BLaER1 treated with 17β-estradiol and CSF1 and Interleukin-3, amounts not matched to agents 10 nM and 100 nM (cell line): ENCODE measurements at regions not wholly inside any gene's neighbourhood (a gene's known extent, or its start where the extent isn't known, plus 50 kb on each side); places are given as distances from the start of the nearest gene placed in this dataset.
"Not testable (repeated sequence)": the region's sequence is repeated elsewhere in the genome, so short reads cannot be mapped to it uniquely, and the experiment has no call there.

Source experiments
- H3K27ac ChIP-seq, 11 experiments: shearing (Covaris generic); formaldehyde crosslinking; 2 replicates each; pipeline ENCODE4 v1.8.1; 2022
- H3K27me3 ChIP-seq, 11 experiments: shearing (Covaris generic); formaldehyde crosslinking; 2 replicates each; pipeline ENCODE4 v1.8.1; 2022
- H3K36me3 ChIP-seq, 11 experiments: shearing (Covaris generic); formaldehyde crosslinking; 2 replicates each; pipeline ENCODE4 v1.8.1; 2022
- H3K4me1 ChIP-seq, 10 experiments: shearing (Covaris generic); formaldehyde crosslinking; 2 replicates each; pipeline ENCODE4 v1.8.1; 2022
- H3K4me2 ChIP-seq, 11 experiments: shearing (Covaris generic); formaldehyde crosslinking; 2 replicates each; pipeline ENCODE4 v1.8.1; 2022
- H3K4me3 ChIP-seq, 10 experiments: shearing (Covaris generic); formaldehyde crosslinking; 2 replicates each; pipeline ENCODE4 v1.8.1; 2022
- H3K9ac ChIP-seq, 11 experiments: shearing (Covaris generic); formaldehyde crosslinking; 2 replicates each; pipeline ENCODE4 v1.8.1; 2022
- H3K9me3 ChIP-seq, 11 experiments: shearing (Covaris generic); formaldehyde crosslinking; replicated peaks in 1 of 11; 2 replicates each; pipeline ENCODE4 v1.8.1; 2022
- H4K20me1 ChIP-seq, 11 experiments: shearing (Covaris generic); formaldehyde crosslinking; 2 replicates each; pipeline ENCODE4 v1.8.1; 2022
- Cebpa-rat ChIP-seq, 11 experiments: shearing (Covaris generic); IDR thresholded peaks; 2 replicates each; pipeline ENCODE4 v1.8.1; 2022

DNA sequence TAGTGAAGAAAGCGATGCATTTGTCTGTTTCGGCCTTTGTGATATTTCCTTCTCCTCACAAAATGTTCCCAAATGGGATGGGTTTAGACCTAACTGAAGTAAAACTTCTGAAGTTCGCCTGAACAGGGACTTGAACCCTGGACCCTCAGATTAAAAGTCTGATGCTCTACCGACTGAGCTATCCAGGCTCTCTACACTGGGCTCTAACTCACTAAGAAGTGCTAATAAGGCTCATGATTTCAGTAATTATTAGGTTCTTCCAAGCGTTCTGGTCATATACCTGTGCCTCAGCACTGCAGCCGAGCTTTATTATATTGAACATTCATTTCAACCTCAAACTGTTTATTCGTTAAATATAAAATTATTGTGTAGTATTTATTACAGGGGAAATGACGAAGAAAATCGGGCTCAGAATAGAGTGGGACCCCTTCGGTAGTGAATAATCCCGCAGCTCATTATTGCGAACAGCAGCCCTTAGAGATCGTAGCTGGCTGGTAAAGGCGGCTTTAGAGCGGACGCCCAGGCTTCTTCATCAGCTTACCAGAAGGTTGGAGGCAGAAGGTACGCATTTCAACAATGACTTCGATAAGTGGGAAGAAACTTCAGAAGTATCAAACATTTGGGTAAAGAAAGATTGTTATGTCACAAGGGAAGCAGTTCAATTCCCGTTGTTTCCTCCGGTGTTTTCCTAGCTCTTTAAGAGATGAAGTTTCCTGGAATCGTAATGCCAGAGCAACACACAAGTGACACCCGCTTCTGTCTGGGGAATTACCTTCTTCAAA is 119.0 kb upstream of the ZNF184 start:
- Histone ChIP-seq H3K27ac (no peak overlapping the region), H3K9ac (no peak overlapping the region)

DNA sequence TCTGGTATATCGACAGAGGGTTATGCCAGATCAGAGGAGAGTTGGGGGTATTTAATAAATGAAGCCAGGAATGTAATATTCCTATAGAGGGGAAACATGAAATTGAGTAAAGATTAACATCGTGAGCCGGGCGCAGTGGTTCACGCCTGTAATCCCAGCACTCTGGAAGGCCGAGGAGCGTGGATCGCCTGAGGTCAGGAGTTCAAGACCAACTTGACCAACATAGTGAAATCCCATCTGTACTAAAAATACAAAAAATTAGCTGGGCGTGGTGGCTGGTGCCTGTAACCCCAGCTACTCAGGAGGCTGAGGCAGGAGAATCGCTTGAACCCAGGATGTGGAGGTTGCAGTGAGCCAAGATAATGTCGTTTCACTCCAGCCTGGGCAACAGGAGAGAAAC is 112.4 kb upstream of the ZNF184 start:
- not testable (repeated sequence) for H4K20me1 ChIP-seq, H3K9ac ChIP-seq, H3K36me3 ChIP-seq, H3K27ac ChIP-seq, H3K4me3 ChIP-seq, H3K4me1 ChIP-seq, H3K4me2 ChIP-seq, H3K27me3 ChIP-seq
- H3K9me3 ChIP-seq = peaks cover 0 to 13% (median 4%) of the 10 kb centered on the region in 11 experiments; a peak in 2 of 22 replicates

More for the DNA sequence above, 119.0 kb upstream of the ZNF184 start:
- H3K4me1 ChIP-seq = no peaks in the 10 kb centered on the region
- no peaks in the 10 kb centered on the region for H4K20me1 ChIP-seq
- no peak overlapping the region for H3K4me3 ChIP-seq
- H3K36me3 ChIP-seq = no peaks in the 10 kb centered on the region
- no peak overlapping the region for H3K4me2 ChIP-seq
- H3K27me3 ChIP-seq = peaks cover 6 to 30% (median 23%) of the 10 kb centered on the region in 11 experiments; a peak in 19 of 22 replicates
- H3K9me3 ChIP-seq = peaks cover 0 to 15% (median 0%) of the 10 kb centered on the region in 11 experiments; a peak in 5 of 22 replicates
- no peak for TF ChIP-seq Cebpa-rat (IDR thresholded peaks at IDR 0.05)

DNA sequence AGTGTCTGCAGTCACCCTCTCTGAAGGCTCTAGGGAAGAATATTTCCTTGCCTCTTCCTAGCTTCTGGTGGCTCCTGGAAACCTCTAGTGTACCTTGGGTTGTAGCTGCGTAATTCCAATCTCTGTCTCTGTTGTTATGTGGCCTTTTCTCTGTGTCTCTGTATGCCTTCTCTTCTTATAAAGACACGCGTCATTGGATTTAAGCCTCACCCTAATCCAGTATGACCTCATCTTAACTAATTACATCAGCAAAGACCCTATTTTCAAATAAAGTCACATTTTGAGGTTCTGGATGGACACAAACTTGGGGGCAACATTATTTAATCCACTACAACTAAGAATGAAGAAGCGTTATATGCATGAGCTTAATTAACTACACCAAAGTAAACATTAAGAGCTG is 111.4 kb upstream of the ZNF184 start:
- H3K9ac ChIP-seq = no peak overlapping the region
- peaks cover 0 to 13% (median 4%) of the 10 kb centered on the region in 11 experiments; a peak in 2 of 22 replicates for H3K9me3 ChIP-seq
- no peak overlapping the region for H3K4me3 ChIP-seq
- no peak overlapping the region for H3K27ac ChIP-seq
- no peaks in the 10 kb centered on the region for H3K27me3 ChIP-seq
- H4K20me1 ChIP-seq = no peaks in the 10 kb centered on the region
- TF ChIP-seq Cebpa-rat (IDR thresholded peaks at IDR 0.05) = no peak
- H3K36me3 ChIP-seq = no peaks in the 10 kb centered on the region
- H3K4me2 ChIP-seq = no peak overlapping the region
- no peaks in the 10 kb centered on the region for H3K4me1 ChIP-seq

DNA sequence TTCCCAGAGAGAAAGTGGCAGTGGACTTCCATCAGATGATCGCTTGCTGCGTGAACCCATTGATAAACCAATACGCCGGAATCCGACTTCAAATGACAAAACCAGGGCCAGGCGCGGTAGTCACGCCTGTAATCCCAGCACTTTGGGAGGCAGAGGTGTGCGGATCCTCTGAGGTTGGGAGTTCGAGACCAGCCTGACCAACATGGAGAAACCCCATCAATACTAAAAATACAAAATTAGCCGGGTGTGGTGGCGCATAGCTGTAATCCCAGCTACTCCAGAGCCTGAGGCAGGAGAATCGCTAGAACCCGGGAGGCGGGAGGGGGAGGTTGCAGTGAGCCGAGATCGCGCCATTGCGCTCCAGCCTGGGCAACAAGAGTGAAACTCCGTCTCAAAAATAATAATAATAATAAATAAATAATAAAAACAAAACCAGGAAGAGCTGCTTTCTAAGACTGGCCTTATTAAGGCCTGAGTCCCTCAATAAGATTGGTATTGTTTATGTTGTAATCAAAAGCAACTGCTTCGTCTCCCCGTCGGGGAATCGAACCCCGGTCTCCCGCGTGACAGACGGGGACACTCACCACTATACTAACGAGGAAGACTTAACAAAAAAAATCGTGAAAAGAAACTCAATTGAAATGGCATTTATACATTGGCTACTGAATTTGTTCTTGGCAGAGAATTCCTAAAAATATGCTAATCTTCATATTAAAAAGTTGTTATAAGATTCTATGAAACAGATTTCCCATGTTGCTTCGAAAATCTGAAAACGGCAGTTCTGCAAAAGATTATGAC is 110.2 kb upstream of the ZNF184 start:
- no peaks in the 10 kb centered on the region for H3K4me1 ChIP-seq
- no peaks in the 10 kb centered on the region for H3K27me3 ChIP-seq
- H3K9me3 ChIP-seq = peaks cover 0 to 13% (median 4%) of the 10 kb centered on the region in 11 experiments; a peak in 2 of 22 replicates
- no peak overlapping the region for H3K9ac ChIP-seq
- H3K4me2 ChIP-seq = no peak overlapping the region
- no peaks in the 10 kb centered on the region for H3K36me3 ChIP-seq
- no peak overlapping the region for H3K4me3 ChIP-seq
- no peak overlapping the region for H3K27ac ChIP-seq
- no peak for TF ChIP-seq Cebpa-rat (IDR thresholded peaks at IDR 0.05)
- no peaks in the 10 kb centered on the region for H4K20me1 ChIP-seq

- peaks cover 0 to 13% (median 4%) of the 10 kb centered on the region in 11 experiments; a peak in 2 of 22 replicates for H3K9me3 ChIP-seq
- TF ChIP-seq Cebpa-rat (IDR thresholded peaks at IDR 0.05) = no peak
Measured at GRCh38 chr6:27579973-27580372, 107.1 kb upstream of the ZNF184 start.

DNA sequence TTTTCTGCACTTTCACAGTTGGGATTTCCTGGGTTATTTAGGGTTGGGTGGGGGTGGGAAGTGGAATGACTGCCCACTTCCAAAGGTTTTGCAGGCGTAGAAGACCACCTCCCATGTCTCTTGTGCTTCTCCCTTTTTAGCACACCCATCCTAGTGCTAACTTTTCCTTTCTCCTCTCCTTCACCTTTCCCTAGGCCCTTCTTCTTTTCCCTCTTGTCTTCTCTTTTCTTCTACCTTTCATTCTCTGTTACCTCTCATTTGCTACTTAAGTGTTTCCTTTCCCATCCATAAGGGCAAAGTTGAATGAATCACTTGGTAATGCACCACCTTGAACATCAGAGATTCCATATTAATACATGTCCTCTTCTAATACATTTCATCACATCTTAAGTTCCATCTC is 105.0 kb upstream of the ZNF184 start:
- Histone ChIP-seq H3K9ac (no peak overlapping the region), H3K4me2 (no peak overlapping the region), H4K20me1 (no peaks in the 10 kb centered on the region), H3K4me3 (no peak overlapping the region), H3K27me3 (no peaks in the 10 kb centered on the region), H3K27ac (no peak overlapping the region), H3K4me1 (no peaks in the 10 kb centered on the region), H3K36me3 (no peaks in the 10 kb centered on the region), H3K9me3 (peaks cover 0 to 11% (median 4%) of the 10 kb centered on the region in 11 experiments; a peak in 2 of 22 replicates)
- TF ChIP-seq Cebpa-rat (IDR thresholded peaks at IDR 0.05) = no peak

More at GRCh38 chr6:27579973-27580372, 107.1 kb upstream of the ZNF184 start:
- Histone ChIP-seq H3K4me2 (no peak overlapping the region), H3K36me3 (no peaks in the 10 kb centered on the region), H3K27me3 (no peaks in the 10 kb centered on the region), H3K27ac (no peak overlapping the region), H4K20me1 (no peaks in the 10 kb centered on the region), H3K4me3 (no peak overlapping the region), H3K9ac (no peak overlapping the region), H3K4me1 (no peaks in the 10 kb centered on the region)

DNA sequence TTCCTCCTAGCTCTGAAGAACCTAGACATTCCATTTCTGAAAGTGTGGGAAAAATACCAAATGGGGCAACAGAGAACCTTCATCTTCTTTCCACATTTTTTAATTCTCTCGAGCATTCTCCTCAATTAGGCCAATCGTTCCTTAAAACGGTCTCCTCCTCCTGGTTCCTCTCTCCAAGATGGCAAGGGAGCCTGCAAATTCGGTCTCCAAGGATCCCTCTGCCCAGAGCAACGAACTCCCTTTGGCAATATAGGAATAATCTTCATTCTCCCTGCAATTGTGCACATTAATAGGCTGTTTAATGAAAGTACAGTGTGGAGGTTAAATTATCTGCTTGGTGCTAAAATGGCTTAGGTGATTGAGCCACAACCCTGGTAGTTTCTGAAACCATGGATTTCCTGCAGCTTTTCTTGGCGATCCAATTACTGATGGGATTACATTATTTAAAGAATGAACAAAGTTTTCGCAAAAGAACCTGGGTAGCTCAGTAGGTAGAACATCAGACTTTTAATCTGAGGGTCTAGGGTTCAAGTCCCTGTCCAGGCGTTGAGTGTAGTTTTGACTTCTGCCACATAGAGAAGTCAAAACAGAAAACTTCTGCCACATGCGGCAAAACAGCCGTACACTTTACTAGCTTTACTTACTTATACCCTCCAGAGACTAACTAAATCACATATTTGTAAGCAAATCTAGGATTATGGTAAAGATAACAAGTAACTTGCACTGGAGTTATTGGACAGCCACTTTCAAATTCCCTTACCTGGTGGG is 102.9 kb upstream of the ZNF184 start:
- Histone ChIP-seq H3K4me3 (no peak overlapping the region), H3K27ac (no peak overlapping the region), H3K9ac (no peak overlapping the region), H4K20me1 (no peaks in the 10 kb centered on the region), H3K9me3 (0 out of 22 replicates have a peak, but pooled peaks cover 0 to 4% (median 0%) of the 10 kb centered on the region in 11 experiments), H3K4me2 (no peak overlapping the region), H3K36me3 (no peaks in the 10 kb centered on the region), H3K27me3 (no peaks in the 10 kb centered on the region), H3K4me1 (no peaks in the 10 kb centered on the region)
- no peak for TF ChIP-seq Cebpa-rat (IDR thresholded peaks at IDR 0.05)

- TF ChIP-seq Cebpa-rat (IDR thresholded peaks at IDR 0.05) = no peak
- no peak overlapping the region for H3K4me3 ChIP-seq
- no peak overlapping the region for H3K9ac ChIP-seq
- H3K9me3 ChIP-seq = peaks cover 4 to 11% (median 8%) of the 10 kb centered on the region in 11 experiments; a peak in 14 of 22 replicates
- H3K27me3 ChIP-seq = no peaks in the 10 kb centered on the region
- H3K4me2 ChIP-seq = no peak overlapping the region
- no peaks in the 10 kb centered on the region for H3K36me3 ChIP-seq
- no peaks in the 10 kb centered on the region for H4K20me1 ChIP-seq
- no peaks in the 10 kb centered on the region for H3K4me1 ChIP-seq
- no peak overlapping the region for H3K27ac ChIP-seq
Measured at GRCh38 chr6:27568226-27568897, 95.5 kb upstream of the ZNF184 start.
